HG03575 (cell line): ENCODE measurements at regions not wholly inside any gene's neighbourhood (a gene's known extent, or its start where the extent isn't known, plus 50 kb on each side); places are given as distances from the start of the nearest gene placed in this dataset.
"Not testable (repeated sequence)": the region's sequence is repeated elsewhere in the genome, so short reads cannot be mapped to it uniquely, and the experiment has no call there.

Experiments
- ATAC-seq: cut with Tn5 transposase; IDR thresholded peaks from one replicate; pipeline ENCODE4 v1.9.1; 2021; ENCODE audit not compliant: unreplicated experiment, insufficient number of reproducible peaks, low FRiP score; ENCODE audit errors: extremely low read depth

- no peak for ATAC-seq
Measured at GRCh38 chr6:81300961-81301360, 451.5 kb downstream of the TENT5A start.

- ATAC-seq = no peak
Measured at GRCh38 chr6:81298751-81299150, 453.7 kb downstream of the TENT5A start.

- no peak for ATAC-seq
Measured at GRCh38 chr6:81295310-81295709, 457.2 kb downstream of the TENT5A start.

GRCh38 chr6:81293896-81294295 is 458.6 kb downstream of the TENT5A start:
- ATAC-seq = no peak

- ATAC-seq = no peak
Measured at GRCh38 chr6:81289229-81289628, 463.3 kb downstream of the TENT5A start.

- no peak for ATAC-seq
Measured at GRCh38 chr6:81265106-81265505, 487.4 kb downstream of the TENT5A start.

- no peak for ATAC-seq
Measured at GRCh38 chr6:81263531-81264168, 488.8 kb downstream of the TENT5A start.

- ATAC-seq = no peak
Measured at GRCh38 chr6:81262656-81263055, 489.8 kb downstream of the TENT5A start.

GRCh38 chr6:81256223-81256622 is 496.3 kb downstream of the TENT5A start:
- ATAC-seq = not testable (repeated sequence)

GRCh38 chr6:81253821-81254220 is 498.7 kb downstream of the TENT5A start:
- ATAC-seq = no peak

- no peak for ATAC-seq
Measured at GRCh38 chr6:81252231-81252630, 500.2 kb downstream of the TENT5A start.

GRCh38 chr6:81246200-81246599 is 506.3 kb downstream of the TENT5A start:
- no peak for ATAC-seq

- no peak for ATAC-seq
Measured at GRCh38 chr6:81242624-81243023, 509.9 kb downstream of the TENT5A start.

- ATAC-seq = no peak
Measured at GRCh38 chr6:81241126-81242041, 511.1 kb downstream of the TENT5A start.

- ATAC-seq = no peak
Measured at GRCh38 chr6:81238390-81238789, 514.1 kb downstream of the TENT5A start.

- ATAC-seq = no peak
Measured at GRCh38 chr6:81237226-81237625, 515.3 kb downstream of the TENT5A start.

- no peak for ATAC-seq
Measured at GRCh38 chr6:81235512-81235911, 517.0 kb downstream of the TENT5A start.

GRCh38 chr6:81233990-81234389 is 518.5 kb downstream of the TENT5A start:
- ATAC-seq = no peak

- no peak for ATAC-seq
Measured at GRCh38 chr6:81228912-81229555, 523.4 kb downstream of the TENT5A start.

GRCh38 chr6:81226957-81227356 is 525.5 kb downstream of the TENT5A start:
- no peak for ATAC-seq
